ENCODE measurements at regions not wholly inside any gene's neighbourhood (a gene's known extent, or its start where the extent isn't known, plus 50 kb on each side); places are given as distances from the start of the nearest gene placed in this dataset.
A peak's percentile ranks its signal among the peaks of the same experiment; 100 is the strongest.
"Not testable (repeated sequence)": the region's sequence is repeated elsewhere in the genome, so short reads cannot be mapped to it uniquely, and the experiment has no call there.

DNA sequence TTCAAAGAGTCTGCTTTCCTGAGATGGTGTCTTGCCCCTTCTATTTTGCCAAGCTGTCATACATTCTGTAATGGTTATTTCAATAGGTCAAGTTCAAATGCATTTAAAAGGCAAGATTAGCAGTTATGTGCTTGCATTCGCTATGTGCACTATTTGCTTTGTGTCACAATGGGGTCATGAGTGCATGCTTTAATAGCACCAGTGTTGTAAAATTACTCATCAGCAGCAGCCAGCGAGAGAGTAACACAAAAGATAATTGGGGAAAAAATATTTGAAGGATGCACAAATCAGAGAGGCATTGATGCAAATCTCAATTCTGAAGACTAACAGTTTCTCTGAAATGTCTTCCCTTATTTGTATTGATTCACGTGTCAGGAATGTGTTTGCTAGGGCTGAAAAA lies 180.7 kb upstream of the FOLH1 start:
- H2AFZ ChIP-seq (ENCODE audit: low read length); H3K4me3 ChIP-seq (replicated peaks in 1 of 3; ENCODE audit: insufficient read depth in 1 of 3, low read depth in 2 of 3, low read length in 3 of 3); intact Hi-C loops (cut with micrococcal nuclease; ENCODE audit: unreplicated experiment); DNase-seq (ENCODE audit: low spot score); FAIRE-seq; POLR2A ChIA-PET; H3K9ac ChIP-seq (ENCODE audit: insufficient read depth, low read depth, low read length); ATAC-seq; BruUV-seq (replicated peaks); in situ Hi-C loops (cut with HindIII; ENCODE audit: extremely low pct_ligation_motif_present, low pct_unique_long_range_greater_than_20kb); H3K36me3 ChIP-seq (replicated peaks in 1 of 2; ENCODE audit: control insufficient read depth in 1 of 2, insufficient read depth in 2 of 2, low read length in 2 of 2); H3K9me3 ChIP-seq (ENCODE audit: low read length); H3K27me3 ChIP-seq (ENCODE audit: control insufficient read depth in 1 of 2, insufficient read depth in 2 of 2, low read length in 2 of 2); H3K79me2 ChIP-seq (ENCODE audit: insufficient read depth, low read length); H3K27ac ChIP-seq (ENCODE audit: extremely low read length, insufficient read depth, low read length); H3K4me1 ChIP-seq (ENCODE audit: insufficient read depth, low read length); CTCF ChIA-PET (ENCODE audit: low intra/inter-chr PET ratio, low total read pairs); H4K20me1 ChIP-seq (ENCODE audit: insufficient read depth, low read length); H3K4me2 ChIP-seq (ENCODE audit: low read depth, low read length): not testable (repeated sequence)
- TF ChIP-seq NR2F1 (CRISPR knock-in tag; IDR thresholded peaks at IDR 0.05) = peak in 1 of 2 experiments; percentile 41; a peak in 1 of 4 replicates
- WGBS (ENCODE audit: low lambda C conversion rate) = 3% methylated on average over 3 of the region's 3 CpGs

DNA sequence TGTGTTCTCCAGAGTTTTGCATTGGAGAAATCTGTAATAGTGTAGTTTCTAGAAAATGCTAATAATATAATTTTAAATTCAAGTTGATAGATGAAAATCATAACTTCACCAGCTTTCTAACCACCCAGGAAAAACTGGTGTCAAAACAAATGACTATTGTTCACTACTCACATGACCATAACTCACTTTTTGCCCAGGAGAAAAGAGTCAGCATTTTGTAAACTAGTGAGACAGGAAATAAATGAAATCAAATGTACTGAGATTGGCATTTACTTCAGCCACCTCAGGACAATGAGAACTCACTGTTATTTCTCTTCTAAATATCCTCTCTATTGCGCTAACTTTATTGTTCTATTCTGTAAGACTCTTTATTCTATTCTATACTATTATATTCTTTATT lies 176.0 kb upstream of the FOLH1 start:
- H3K9me3 ChIP-seq (ENCODE audit: low read length); H3K27me3 ChIP-seq (ENCODE audit: control insufficient read depth in 1 of 2, insufficient read depth in 2 of 2, low read length in 2 of 2); CTCF ChIA-PET (ENCODE audit: low intra/inter-chr PET ratio, low total read pairs); intact Hi-C loops (cut with micrococcal nuclease; ENCODE audit: unreplicated experiment); H3K27ac ChIP-seq (ENCODE audit: extremely low read length, insufficient read depth, low read length); DNase-seq (ENCODE audit: low spot score); H3K4me3 ChIP-seq (replicated peaks in 1 of 3; ENCODE audit: insufficient read depth in 1 of 3, low read depth in 2 of 3, low read length in 3 of 3); FAIRE-seq; H4K20me1 ChIP-seq (ENCODE audit: insufficient read depth, low read length); H3K4me2 ChIP-seq (ENCODE audit: low read depth, low read length); BruUV-seq (replicated peaks); H2AFZ ChIP-seq (ENCODE audit: low read length); H3K79me2 ChIP-seq (ENCODE audit: insufficient read depth, low read length); ATAC-seq; H3K36me3 ChIP-seq (replicated peaks in 1 of 2; ENCODE audit: control insufficient read depth in 1 of 2, insufficient read depth in 2 of 2, low read length in 2 of 2); in situ Hi-C loops (cut with HindIII; ENCODE audit: extremely low pct_ligation_motif_present, low pct_unique_long_range_greater_than_20kb); H3K9ac ChIP-seq (ENCODE audit: insufficient read depth, low read depth, low read length); H3K4me1 ChIP-seq (ENCODE audit: insufficient read depth, low read length); POLR2A ChIA-PET: not testable (repeated sequence)
- WGBS (ENCODE audit: low lambda C conversion rate) = 6% methylated on average over 1 of the region's 1 CpG

DNA sequence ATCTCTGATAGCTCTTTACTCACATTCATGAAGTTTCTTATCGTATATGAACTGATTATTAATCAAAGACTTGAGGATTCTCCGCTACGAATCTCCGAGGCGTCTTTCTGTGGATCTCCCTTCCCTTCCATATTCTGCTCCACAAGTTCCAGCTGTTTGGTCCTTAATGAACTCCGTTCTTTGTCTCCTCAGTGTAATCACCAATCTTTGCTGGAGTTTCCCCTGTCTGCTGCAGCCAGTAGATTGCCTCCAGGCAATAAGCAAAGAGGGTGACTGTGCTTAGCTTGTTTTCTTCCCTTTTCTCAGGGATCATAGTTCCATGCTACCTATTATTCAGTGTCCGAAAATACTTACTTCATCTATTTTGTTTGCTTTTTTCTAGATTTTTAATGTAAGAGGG lies 169.6 kb upstream of the FOLH1 start:
- BruUV-seq (replicated peaks) = no TSS peak
- FAIRE-seq (no peak), ATAC-seq (no peak), DNase-seq (ENCODE audit: low spot score) (no peak)
- POLR2A ChIA-PET = no interaction called here
- Histone ChIP-seq H3K27me3 (ENCODE audit: control insufficient read depth in 1 of 2, insufficient read depth in 2 of 2, low read length in 2 of 2) (no peaks in the 10 kb centered on the region), H3K4me2 (ENCODE audit: low read depth, low read length) (no peak overlapping the region), H3K9ac (ENCODE audit: insufficient read depth, low read depth, low read length) (no peak overlapping the region), H3K36me3 (replicated peaks in 1 of 2; ENCODE audit: control insufficient read depth in 1 of 2, insufficient read depth in 2 of 2, low read length in 2 of 2) (no peaks in the 10 kb centered on the region), H3K4me3 (replicated peaks in 1 of 3; ENCODE audit: insufficient read depth in 1 of 3, low read depth in 2 of 3, low read length in 3 of 3) (no peak overlapping the region), H3K79me2 (ENCODE audit: insufficient read depth, low read length) (no peaks in the 10 kb centered on the region), H3K9me3 (ENCODE audit: low read length) (no peaks in the 10 kb centered on the region), H3K4me1 (ENCODE audit: insufficient read depth, low read length) (no peaks in the 10 kb centered on the region), H3K27ac (ENCODE audit: extremely low read length, insufficient read depth, low read length) (no peak overlapping the region), H2AFZ (ENCODE audit: low read length) (no peak overlapping the region), H4K20me1 (ENCODE audit: insufficient read depth, low read length) (no peaks in the 10 kb centered on the region)
- TF ChIP-seq NFATC3 (CRISPR knock-in tag; IDR thresholded peaks at IDR 0.05) (no peak), ZNF17 (CRISPR knock-in tag; IDR thresholded peaks at IDR 0.05) (no peak), ZNF619 (CRISPR knock-in tag; IDR thresholded peaks at IDR 0.05) (no peak)
- TF ChIP-seq, protein P1, sequence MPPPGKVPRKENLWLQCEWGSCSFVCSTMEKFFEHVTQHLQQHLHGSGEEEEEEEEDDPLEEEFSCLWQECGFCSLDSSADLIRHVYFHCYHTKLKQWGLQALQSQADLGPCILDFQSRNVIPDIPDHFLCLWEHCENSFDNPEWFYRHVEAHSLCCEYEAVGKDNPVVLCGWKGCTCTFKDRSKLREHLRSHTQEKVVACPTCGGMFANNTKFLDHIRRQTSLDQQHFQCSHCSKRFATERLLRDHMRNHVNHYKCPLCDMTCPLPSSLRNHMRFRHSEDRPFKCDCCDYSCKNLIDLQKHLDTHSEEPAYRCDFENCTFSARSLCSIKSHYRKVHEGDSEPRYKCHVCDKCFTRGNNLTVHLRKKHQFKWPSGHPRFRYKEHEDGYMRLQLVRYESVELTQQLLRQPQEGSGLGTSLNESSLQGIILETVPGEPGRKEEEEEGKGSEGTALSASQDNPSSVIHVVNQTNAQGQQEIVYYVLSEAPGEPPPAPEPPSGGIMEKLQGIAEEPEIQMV (CRISPR knock-in tag; IDR thresholded peaks at IDR 0.05; ENCODE audit: low read depth) = no peak
- in situ Hi-C loops (cut with HindIII; ENCODE audit: extremely low pct_ligation_motif_present, low pct_unique_long_range_greater_than_20kb) = no loop called here
- 1% methylated on average over 7 of the region's 7 CpGs for WGBS (ENCODE audit: low lambda C conversion rate)
- intact Hi-C loops (cut with micrococcal nuclease; ENCODE audit: unreplicated experiment) = no loop called here
- CTCF ChIA-PET (ENCODE audit: low intra/inter-chr PET ratio, low total read pairs) = no interaction called here

DNA sequence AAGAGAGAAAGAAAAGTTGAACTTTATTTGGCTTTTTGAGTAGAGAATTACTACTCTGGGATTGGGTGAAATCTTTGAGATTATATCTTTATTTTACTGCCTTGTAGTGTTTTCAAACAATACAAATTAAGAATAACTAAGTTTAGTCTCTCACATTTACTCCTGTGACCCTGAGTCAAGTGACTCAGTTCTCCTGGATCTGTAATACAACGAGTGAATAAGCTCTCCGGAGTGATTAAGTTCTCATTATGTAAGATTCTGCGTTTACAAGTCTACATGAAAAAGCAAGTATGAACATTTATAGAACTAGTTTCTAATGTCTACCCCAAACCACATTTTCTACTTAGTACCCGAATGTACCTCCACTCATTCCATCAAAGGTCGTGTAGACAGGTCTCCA lies 165.5 kb upstream of the FOLH1 start:
- BruUV-seq (replicated peaks); in situ Hi-C loops (cut with HindIII; ENCODE audit: extremely low pct_ligation_motif_present, low pct_unique_long_range_greater_than_20kb); DNase-seq (ENCODE audit: low spot score); H3K79me2 ChIP-seq (ENCODE audit: insufficient read depth, low read length); CTCF ChIA-PET (ENCODE audit: low intra/inter-chr PET ratio, low total read pairs); H3K9ac ChIP-seq (ENCODE audit: insufficient read depth, low read depth, low read length); H2AFZ ChIP-seq (ENCODE audit: low read length); H3K9me3 ChIP-seq (ENCODE audit: low read length); ATAC-seq; H3K4me2 ChIP-seq (ENCODE audit: low read depth, low read length); H4K20me1 ChIP-seq (ENCODE audit: insufficient read depth, low read length); H3K27me3 ChIP-seq (ENCODE audit: control insufficient read depth in 1 of 2, insufficient read depth in 2 of 2, low read length in 2 of 2); intact Hi-C loops (cut with micrococcal nuclease; ENCODE audit: unreplicated experiment); H3K4me1 ChIP-seq (ENCODE audit: insufficient read depth, low read length); POLR2A ChIA-PET; H3K27ac ChIP-seq (ENCODE audit: extremely low read length, insufficient read depth, low read length); H3K4me3 ChIP-seq (replicated peaks in 1 of 3; ENCODE audit: insufficient read depth in 1 of 3, low read depth in 2 of 3, low read length in 3 of 3); H3K36me3 ChIP-seq (replicated peaks in 1 of 2; ENCODE audit: control insufficient read depth in 1 of 2, insufficient read depth in 2 of 2, low read length in 2 of 2); FAIRE-seq: not testable (repeated sequence)
- whole genome bisulfite sequencing (ENCODE audit: low lambda C conversion rate) = 23% methylated on average over 5 of the region's 5 CpGs

All from HepG2 (cell line).